ENCODE measurements at regions not wholly inside any gene's neighbourhood (a gene's known extent, or its start where the extent isn't known, plus 50 kb on each side); places are given as distances from the start of the nearest gene placed in this dataset.

GRCh38 chr2:228303960-228304359 lies 122.5 kb upstream of the SPHKAP start:
- no peaks in the 10 kb centered on the region for H3K36me3 ChIP-seq (ENCODE audit: control insufficient read depth, insufficient read depth, low read length)
- no peak overlapping the region for H3K27ac ChIP-seq (ENCODE audit: low read depth, low read length)
- no peaks in the 10 kb centered on the region for H3K4me1 ChIP-seq (ENCODE audit: control insufficient read depth, insufficient read depth, low read length)
- no peaks in the 10 kb centered on the region for H3K27me3 ChIP-seq (ENCODE audit: control insufficient read depth, insufficient read depth, low read length)
- 82% methylated on average over 3 of the region's 3 CpGs for WGBS (ENCODE audit: insufficient coverage)
- peak in 1 of 6 donors; percentile 20 for DNase-seq (ENCODE audit: low read depth in 4 of 6, low spot score in 6 of 6)
- no peaks in the 10 kb centered on the region for H3K9me3 ChIP-seq (ENCODE audit: control insufficient read depth, insufficient read depth, low read length)
- no peak overlapping the region for H3K4me3 ChIP-seq (ENCODE audit: low read depth, low read length)

GRCh38 chr2:228283491-228284171 lies 102.1 kb upstream of the SPHKAP start:
- no peaks in the 10 kb centered on the region for H3K36me3 ChIP-seq (ENCODE audit: control insufficient read depth, insufficient read depth, low read length)
- no peaks in the 10 kb centered on the region for H3K4me1 ChIP-seq (ENCODE audit: control insufficient read depth, insufficient read depth, low read length)
- no peak overlapping the region for H3K27ac ChIP-seq (ENCODE audit: low read depth, low read length)
- no peak for DNase-seq (ENCODE audit: low read depth in 4 of 6, low spot score in 6 of 6)
- no peaks in the 10 kb centered on the region for H3K9me3 ChIP-seq (ENCODE audit: control insufficient read depth, insufficient read depth, low read length)
- H3K27me3 ChIP-seq (ENCODE audit: control insufficient read depth, insufficient read depth, low read length): no peaks in the 10 kb centered on the region
- H3K4me3 ChIP-seq (ENCODE audit: low read depth, low read length): no peak overlapping the region
- WGBS (ENCODE audit: insufficient coverage): 92% methylated on average over 2 of the region's 3 CpGs

GRCh38 chr2:228282376-228282775 lies 100.9 kb upstream of the SPHKAP start:
- Histone ChIP-seq H3K4me1 (ENCODE audit: control insufficient read depth, insufficient read depth, low read length) (no peaks in the 10 kb centered on the region), H3K27me3 (ENCODE audit: control insufficient read depth, insufficient read depth, low read length) (no peaks in the 10 kb centered on the region), H3K4me3 (ENCODE audit: low read depth, low read length) (no peak overlapping the region), H3K36me3 (ENCODE audit: control insufficient read depth, insufficient read depth, low read length) (no peaks in the 10 kb centered on the region), H3K27ac (ENCODE audit: low read depth, low read length) (no peak overlapping the region), H3K9me3 (ENCODE audit: control insufficient read depth, insufficient read depth, low read length) (no peaks in the 10 kb centered on the region)
- no CpG with 5 or more reads among the region's 2 CpGs for WGBS (ENCODE audit: insufficient coverage)
- DNase-seq (ENCODE audit: low read depth in 4 of 6, low spot score in 6 of 6): peak in 1 of 6 donors; percentile 66

GRCh38 chr2:228273159-228273558 lies 91.7 kb upstream of the SPHKAP start:
- DNase-seq (ENCODE audit: low read depth in 4 of 6, low spot score in 6 of 6): peak in 2 of 6 donors; percentile 3 to 11
- Histone ChIP-seq H3K27ac (ENCODE audit: low read depth, low read length) (no peak overlapping the region), H3K4me1 (ENCODE audit: control insufficient read depth, insufficient read depth, low read length) (no peaks in the 10 kb centered on the region), H3K36me3 (ENCODE audit: control insufficient read depth, insufficient read depth, low read length) (no peaks in the 10 kb centered on the region), H3K27me3 (ENCODE audit: control insufficient read depth, insufficient read depth, low read length) (no peaks in the 10 kb centered on the region), H3K9me3 (ENCODE audit: control insufficient read depth, insufficient read depth, low read length) (no peaks in the 10 kb centered on the region), H3K4me3 (ENCODE audit: low read depth, low read length) (no peak overlapping the region)
- WGBS (ENCODE audit: insufficient coverage): 74% methylated on average over 5 of the region's 6 CpGs

- Histone ChIP-seq H3K27me3 (ENCODE audit: control insufficient read depth, insufficient read depth, low read length) (no peaks in the 10 kb centered on the region), H3K9me3 (ENCODE audit: control insufficient read depth, insufficient read depth, low read length) (no peaks in the 10 kb centered on the region), H3K4me1 (ENCODE audit: control insufficient read depth, insufficient read depth, low read length) (no peaks in the 10 kb centered on the region), H3K36me3 (ENCODE audit: control insufficient read depth, insufficient read depth, low read length) (no peaks in the 10 kb centered on the region), H3K27ac (ENCODE audit: low read depth, low read length) (no peak overlapping the region), H3K4me3 (ENCODE audit: low read depth, low read length) (no peak overlapping the region)
- no peak for DNase-seq (ENCODE audit: low read depth in 4 of 6, low spot score in 6 of 6)
- no CpG with 5 or more reads among the region's 2 CpGs for WGBS (ENCODE audit: insufficient coverage)
Measured at GRCh38 chr2:228269351-228269750, 87.9 kb upstream of the SPHKAP start.

GRCh38 chr2:228268756-228269155 lies 87.3 kb upstream of the SPHKAP start:
- H3K4me3 ChIP-seq (ENCODE audit: low read depth, low read length): no peak overlapping the region
- WGBS (ENCODE audit: insufficient coverage): no CpG with 5 or more reads among the region's 1 CpG
- no peak for DNase-seq (ENCODE audit: low read depth in 4 of 6, low spot score in 6 of 6)

GRCh38 chr2:228268301-228268700 lies 86.8 kb upstream of the SPHKAP start:
- Histone ChIP-seq H3K9me3 (ENCODE audit: control insufficient read depth, insufficient read depth, low read length) (no peaks in the 10 kb centered on the region), H3K4me3 (ENCODE audit: low read depth, low read length) (no peak overlapping the region), H3K36me3 (ENCODE audit: control insufficient read depth, insufficient read depth, low read length) (no peaks in the 10 kb centered on the region), H3K27ac (ENCODE audit: low read depth, low read length) (no peak overlapping the region), H3K27me3 (ENCODE audit: control insufficient read depth, insufficient read depth, low read length) (no peaks in the 10 kb centered on the region), H3K4me1 (ENCODE audit: control insufficient read depth, insufficient read depth, low read length) (no peaks in the 10 kb centered on the region)
- WGBS (ENCODE audit: insufficient coverage): no CpG with 5 or more reads among the region's 2 CpGs
- no peak for DNase-seq (ENCODE audit: low read depth in 4 of 6, low spot score in 6 of 6)

More at GRCh38 chr2:228268756-228269155, 87.3 kb upstream of the SPHKAP start:
- no peak overlapping the region for H3K27ac ChIP-seq (ENCODE audit: low read depth, low read length)
- no peaks in the 10 kb centered on the region for H3K4me1 ChIP-seq (ENCODE audit: control insufficient read depth, insufficient read depth, low read length)
- no peaks in the 10 kb centered on the region for H3K9me3 ChIP-seq (ENCODE audit: control insufficient read depth, insufficient read depth, low read length)
- no peaks in the 10 kb centered on the region for H3K36me3 ChIP-seq (ENCODE audit: control insufficient read depth, insufficient read depth, low read length)
- H3K27me3 ChIP-seq (ENCODE audit: control insufficient read depth, insufficient read depth, low read length): no peaks in the 10 kb centered on the region

GRCh38 chr2:228263156-228263555 lies 81.7 kb upstream of the SPHKAP start:
- H3K9me3 ChIP-seq (ENCODE audit: control insufficient read depth, insufficient read depth, low read length): no peaks in the 10 kb centered on the region
- no CpG with 5 or more reads among the region's 3 CpGs for WGBS (ENCODE audit: insufficient coverage)
- no peaks in the 10 kb centered on the region for H3K36me3 ChIP-seq (ENCODE audit: control insufficient read depth, insufficient read depth, low read length)
- H3K27me3 ChIP-seq (ENCODE audit: control insufficient read depth, insufficient read depth, low read length): no peaks in the 10 kb centered on the region
- no peak overlapping the region for H3K4me3 ChIP-seq (ENCODE audit: low read depth, low read length)
- no peak overlapping the region for H3K27ac ChIP-seq (ENCODE audit: low read depth, low read length)
- no peaks in the 10 kb centered on the region for H3K4me1 ChIP-seq (ENCODE audit: control insufficient read depth, insufficient read depth, low read length)
- DNase-seq (ENCODE audit: low read depth in 4 of 6, low spot score in 6 of 6): no peak

GRCh38 chr2:228261546-228261945 lies 80.1 kb upstream of the SPHKAP start:
- 92% methylated on average over 6 of the region's 7 CpGs for WGBS (ENCODE audit: insufficient coverage)
- Histone ChIP-seq H3K4me1 (ENCODE audit: control insufficient read depth, insufficient read depth, low read length) (no peaks in the 10 kb centered on the region), H3K9me3 (ENCODE audit: control insufficient read depth, insufficient read depth, low read length) (no peaks in the 10 kb centered on the region), H3K27ac (ENCODE audit: low read depth, low read length) (no peak overlapping the region), H3K36me3 (ENCODE audit: control insufficient read depth, insufficient read depth, low read length) (no peaks in the 10 kb centered on the region), H3K4me3 (ENCODE audit: low read depth, low read length) (no peak overlapping the region), H3K27me3 (ENCODE audit: control insufficient read depth, insufficient read depth, low read length) (no peaks in the 10 kb centered on the region)
- DNase-seq (ENCODE audit: low read depth in 4 of 6, low spot score in 6 of 6): no peak

- no peaks in the 10 kb centered on the region for H3K9me3 ChIP-seq (ENCODE audit: control insufficient read depth, insufficient read depth, low read length)
- no peaks in the 10 kb centered on the region for H3K4me1 ChIP-seq (ENCODE audit: control insufficient read depth, insufficient read depth, low read length)
- no peaks in the 10 kb centered on the region for H3K27me3 ChIP-seq (ENCODE audit: control insufficient read depth, insufficient read depth, low read length)
- no peaks in the 10 kb centered on the region for H3K36me3 ChIP-seq (ENCODE audit: control insufficient read depth, insufficient read depth, low read length)
- no peak overlapping the region for H3K4me3 ChIP-seq (ENCODE audit: low read depth, low read length)
- DNase-seq (ENCODE audit: low read depth in 4 of 6, low spot score in 6 of 6): no peak
- H3K27ac ChIP-seq (ENCODE audit: low read depth, low read length): no peak overlapping the region
Measured at GRCh38 chr2:228257379-228257778, 75.9 kb upstream of the SPHKAP start.
